ENCODE measurements at regions not wholly inside any gene's neighbourhood (a gene's known extent, or its start where the extent isn't known, plus 50 kb on each side); places are given as distances from the start of the nearest gene placed in this dataset.
A peak's percentile ranks its signal among the peaks of the same experiment; 100 is the strongest.

GRCh38 chr5:97388794-97389193, 205.7 kb upstream of the RIOK2 start:
- no peaks in the 10 kb centered on the region for H3K27me3 ChIP-seq (ENCODE audit: control insufficient read depth, insufficient read depth, low read length)
- no peaks in the 10 kb centered on the region for H3K4me1 ChIP-seq (ENCODE audit: control insufficient read depth, insufficient read depth, low read length)
- H3K4me3 ChIP-seq (ENCODE audit: low read depth, low read length): no peak overlapping the region
- H3K36me3 ChIP-seq (ENCODE audit: control insufficient read depth, insufficient read depth, low read length): no peaks in the 10 kb centered on the region
- no peak overlapping the region for H3K27ac ChIP-seq (ENCODE audit: low read depth, low read length)
- H3K9me3 ChIP-seq (ENCODE audit: control insufficient read depth, insufficient read depth, low read length): peaks cover 11% of the 10 kb centered on the region
- no peak overlapping the region for H3K9ac ChIP-seq (ENCODE audit: low read depth, low read length)

DNA sequence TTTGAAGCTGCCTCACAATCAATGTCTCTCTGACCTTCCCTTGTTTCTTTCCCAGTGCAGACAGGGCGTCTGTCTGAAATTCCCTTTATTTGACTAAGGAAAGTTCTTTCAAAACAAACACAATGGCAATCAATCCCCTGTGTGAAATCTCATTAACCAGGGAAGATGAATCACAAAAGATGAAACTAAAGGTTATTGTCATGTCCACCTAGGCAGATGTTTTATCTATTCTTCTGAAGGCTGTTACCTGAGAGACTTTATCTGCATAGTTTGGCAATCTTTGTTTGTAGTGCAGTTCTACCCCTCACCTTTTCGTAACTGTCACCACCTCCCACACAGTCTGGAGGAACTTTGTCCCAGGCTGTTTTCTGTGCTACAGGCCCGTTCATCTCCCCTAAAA, 217.5 kb upstream of the RIOK2 start:
- H3K27ac ChIP-seq (ENCODE audit: low read depth, low read length): peak overlapping the region; percentile 86

DNA sequence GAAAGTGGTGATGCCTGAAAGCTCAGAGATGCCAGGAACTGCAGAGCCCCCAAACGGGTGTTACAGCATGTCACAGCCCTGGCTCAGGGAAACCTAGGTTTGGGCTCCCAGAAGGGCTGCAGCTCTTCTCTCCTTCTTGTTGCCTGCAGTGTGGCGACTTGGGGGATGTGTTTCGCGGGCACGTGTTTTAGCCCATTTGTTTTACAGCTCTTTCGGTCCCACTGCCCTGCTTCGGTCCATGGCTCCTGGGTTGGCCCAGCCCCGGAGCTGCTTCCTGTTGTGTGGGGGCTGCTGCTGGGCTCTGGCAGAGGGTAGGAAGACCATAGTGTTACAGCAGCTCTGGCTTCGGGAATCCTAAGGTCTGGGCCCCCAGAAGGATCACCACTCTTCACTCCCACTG, 222.9 kb upstream of the RIOK2 start:
- Histone ChIP-seq H3K4me1 (ENCODE audit: control insufficient read depth, insufficient read depth, low read length) (peaks cover 20% of the 10 kb centered on the region), H3K27me3 (ENCODE audit: control insufficient read depth, insufficient read depth, low read length) (no peaks in the 10 kb centered on the region), H3K27ac (ENCODE audit: low read depth, low read length) (no peak overlapping the region), H3K4me3 (ENCODE audit: low read depth, low read length) (no peak overlapping the region), H3K9ac (ENCODE audit: low read depth, low read length) (no peak overlapping the region), H3K9me3 (ENCODE audit: control insufficient read depth, insufficient read depth, low read length) (no peaks in the 10 kb centered on the region), H3K36me3 (ENCODE audit: control insufficient read depth, insufficient read depth, low read length) (no peaks in the 10 kb centered on the region)

More for the DNA sequence above, 217.5 kb upstream of the RIOK2 start:
- H3K9ac ChIP-seq (ENCODE audit: low read depth, low read length): no peak overlapping the region
- no peaks in the 10 kb centered on the region for H3K27me3 ChIP-seq (ENCODE audit: control insufficient read depth, insufficient read depth, low read length)
- peaks cover 33% of the 10 kb centered on the region for H3K4me1 ChIP-seq (ENCODE audit: control insufficient read depth, insufficient read depth, low read length)
- H3K36me3 ChIP-seq (ENCODE audit: control insufficient read depth, insufficient read depth, low read length): no peaks in the 10 kb centered on the region
- peaks cover 25% of the 10 kb centered on the region for H3K9me3 ChIP-seq (ENCODE audit: control insufficient read depth, insufficient read depth, low read length)
- H3K4me3 ChIP-seq (ENCODE audit: low read depth, low read length): peak overlapping the region; percentile 36

DNA sequence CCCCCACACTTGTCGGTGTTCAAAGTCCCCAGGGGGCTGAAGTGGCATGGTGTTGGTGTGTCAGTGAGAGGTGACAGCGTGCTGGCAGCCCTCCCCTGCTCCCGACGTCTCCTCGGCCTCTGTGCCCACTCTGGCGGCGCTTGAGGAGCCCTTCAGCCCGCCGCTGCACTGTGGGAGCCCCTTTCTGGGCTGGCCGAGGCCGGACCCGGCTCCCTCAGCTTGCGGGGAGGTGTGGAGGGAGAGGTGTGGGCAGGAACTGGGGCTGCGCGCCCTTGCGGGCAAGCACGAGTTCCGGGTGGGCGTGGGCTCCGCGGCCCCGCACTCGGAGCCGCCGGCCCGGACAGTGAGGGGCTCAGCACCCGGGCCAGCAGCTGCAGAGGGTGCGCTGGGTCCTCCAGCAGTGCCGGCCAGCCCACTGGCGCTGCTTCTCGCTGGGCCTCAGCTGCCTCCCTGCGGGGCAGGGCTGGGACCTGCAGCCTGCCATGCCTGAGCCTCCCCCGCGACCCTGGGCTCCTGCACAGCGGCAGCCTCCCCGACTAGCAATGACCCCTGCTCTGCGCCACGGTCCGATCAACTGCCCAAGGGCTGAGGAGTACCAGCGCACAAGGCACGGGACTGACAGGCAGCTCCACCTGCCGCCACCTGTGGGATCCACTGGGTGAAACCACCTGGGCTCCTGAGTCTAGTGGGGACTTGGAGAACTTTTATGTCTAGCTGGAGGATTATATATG, 224.1 kb upstream of the RIOK2 start:
- no peak overlapping the region for H3K4me3 ChIP-seq (ENCODE audit: low read depth, low read length)
- no peak overlapping the region for H3K27ac ChIP-seq (ENCODE audit: low read depth, low read length)
- H3K9ac ChIP-seq (ENCODE audit: low read depth, low read length): no peak overlapping the region
- no peaks in the 10 kb centered on the region for H3K27me3 ChIP-seq (ENCODE audit: control insufficient read depth, insufficient read depth, low read length)
- peaks cover 9% of the 10 kb centered on the region for H3K4me1 ChIP-seq (ENCODE audit: control insufficient read depth, insufficient read depth, low read length)
- no peaks in the 10 kb centered on the region for H3K9me3 ChIP-seq (ENCODE audit: control insufficient read depth, insufficient read depth, low read length)
- no peaks in the 10 kb centered on the region for H3K36me3 ChIP-seq (ENCODE audit: control insufficient read depth, insufficient read depth, low read length)

DNA sequence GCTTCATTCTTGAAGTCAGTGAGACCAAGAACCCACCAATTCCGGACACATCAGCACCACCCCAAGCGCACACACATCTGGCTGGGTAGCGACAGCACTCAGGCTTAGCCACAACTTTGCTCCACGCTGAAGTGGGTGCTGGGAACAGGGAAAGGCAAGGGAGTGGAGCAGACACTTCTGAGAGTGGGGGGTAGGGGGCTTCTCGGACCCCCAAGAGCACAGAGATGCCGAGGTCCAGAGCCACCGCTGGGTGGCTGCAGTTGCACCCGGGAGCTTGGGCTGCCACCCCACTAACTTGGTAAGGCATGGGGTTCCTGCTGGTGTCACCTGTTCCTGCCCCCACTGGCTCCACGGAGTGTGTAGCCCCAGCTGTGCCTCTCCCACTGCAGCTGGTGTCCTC, 225.3 kb upstream of the RIOK2 start:
- Histone ChIP-seq H3K27me3 (ENCODE audit: control insufficient read depth, insufficient read depth, low read length) (no peaks in the 10 kb centered on the region), H3K4me3 (ENCODE audit: low read depth, low read length) (no peak overlapping the region), H3K9me3 (ENCODE audit: control insufficient read depth, insufficient read depth, low read length) (no peaks in the 10 kb centered on the region), H3K9ac (ENCODE audit: low read depth, low read length) (no peak overlapping the region), H3K36me3 (ENCODE audit: control insufficient read depth, insufficient read depth, low read length) (no peaks in the 10 kb centered on the region), H3K4me1 (ENCODE audit: control insufficient read depth, insufficient read depth, low read length) (0 out of 2 replicates have a peak, but pooled peaks cover 5% of the 10 kb centered on the region), H3K27ac (ENCODE audit: low read depth, low read length) (no peak overlapping the region)

DNA sequence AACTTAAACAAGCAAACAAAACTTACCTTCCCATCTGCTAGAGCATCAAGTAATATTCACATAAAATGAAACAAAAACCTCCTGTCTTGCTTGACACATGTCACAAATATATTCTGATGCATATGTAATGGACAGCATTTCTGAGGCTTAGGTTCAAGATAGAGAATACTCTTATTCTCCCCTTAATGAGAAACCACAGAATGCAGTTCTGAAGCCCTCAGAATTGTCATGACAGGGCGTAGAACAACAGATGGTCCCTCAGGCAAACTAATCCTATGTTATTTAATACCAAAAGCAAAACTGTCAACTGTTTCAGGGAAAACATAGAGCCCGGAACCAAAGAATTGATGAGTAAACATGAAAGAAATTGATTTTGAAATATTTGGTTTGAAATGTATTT, 229.9 kb upstream of the RIOK2 start:
- H3K4me1 ChIP-seq (ENCODE audit: control insufficient read depth, insufficient read depth, low read length): peaks cover 8% of the 10 kb centered on the region; the same call in 1 of the 2 replicates
- no peak overlapping the region for H3K4me3 ChIP-seq (ENCODE audit: low read depth, low read length)
- H3K9ac ChIP-seq (ENCODE audit: low read depth, low read length): no peak overlapping the region
- H3K9me3 ChIP-seq (ENCODE audit: control insufficient read depth, insufficient read depth, low read length): no peaks in the 10 kb centered on the region
- no peaks in the 10 kb centered on the region for H3K27me3 ChIP-seq (ENCODE audit: control insufficient read depth, insufficient read depth, low read length)
- H3K27ac ChIP-seq (ENCODE audit: low read depth, low read length): no peak overlapping the region
- H3K36me3 ChIP-seq (ENCODE audit: control insufficient read depth, insufficient read depth, low read length): no peaks in the 10 kb centered on the region

- Histone ChIP-seq H3K27ac (ENCODE audit: low read depth, low read length) (no peak overlapping the region), H3K27me3 (ENCODE audit: control insufficient read depth, insufficient read depth, low read length) (no peaks in the 10 kb centered on the region), H3K36me3 (ENCODE audit: control insufficient read depth, insufficient read depth, low read length) (no peaks in the 10 kb centered on the region), H3K9me3 (ENCODE audit: control insufficient read depth, insufficient read depth, low read length) (no peaks in the 10 kb centered on the region), H3K9ac (ENCODE audit: low read depth, low read length) (no peak overlapping the region), H3K4me1 (ENCODE audit: control insufficient read depth, insufficient read depth, low read length) (peaks cover 8% of the 10 kb centered on the region; the same call in 1 of the 2 replicates), H3K4me3 (ENCODE audit: low read depth, low read length) (no peak overlapping the region)
These were observed 234.9 kb upstream of the RIOK2 start for GRCh38 chr5:97417986-97418385.

DNA sequence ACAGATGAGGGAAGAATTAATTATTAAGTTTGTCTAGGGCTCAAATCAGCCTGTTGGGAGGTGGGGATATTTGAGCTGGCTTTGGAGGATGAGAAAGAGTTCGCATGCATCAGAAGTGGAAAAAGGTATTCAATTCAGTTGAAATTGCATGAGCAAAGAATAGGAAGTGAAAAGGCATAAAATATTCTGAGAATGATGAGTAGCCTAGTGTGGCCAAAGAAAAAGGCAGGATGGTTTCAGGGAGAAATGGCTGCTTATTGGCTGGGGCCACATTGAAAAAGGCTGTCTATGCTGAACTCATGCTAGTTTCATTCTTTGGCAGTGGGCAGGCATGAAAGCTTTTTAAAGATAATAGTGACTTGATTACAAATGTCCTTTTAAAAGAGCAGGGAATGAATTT, 235.4 kb upstream of the RIOK2 start:
- peaks cover 8% of the 10 kb centered on the region; the same call in 1 of the 2 replicates for H3K4me1 ChIP-seq (ENCODE audit: control insufficient read depth, insufficient read depth, low read length)
- no peaks in the 10 kb centered on the region for H3K36me3 ChIP-seq (ENCODE audit: control insufficient read depth, insufficient read depth, low read length)
- H3K9me3 ChIP-seq (ENCODE audit: control insufficient read depth, insufficient read depth, low read length): no peaks in the 10 kb centered on the region
- H3K27me3 ChIP-seq (ENCODE audit: control insufficient read depth, insufficient read depth, low read length): no peaks in the 10 kb centered on the region
- no peak overlapping the region for H3K9ac ChIP-seq (ENCODE audit: low read depth, low read length)
- H3K4me3 ChIP-seq (ENCODE audit: low read depth, low read length): no peak overlapping the region
- no peak overlapping the region for H3K27ac ChIP-seq (ENCODE audit: low read depth, low read length)

- H3K27ac ChIP-seq (ENCODE audit: low read depth, low read length): no peak overlapping the region
These were observed 237.6 kb upstream of the RIOK2 start for GRCh38 chr5:97420646-97421045.

DNA sequence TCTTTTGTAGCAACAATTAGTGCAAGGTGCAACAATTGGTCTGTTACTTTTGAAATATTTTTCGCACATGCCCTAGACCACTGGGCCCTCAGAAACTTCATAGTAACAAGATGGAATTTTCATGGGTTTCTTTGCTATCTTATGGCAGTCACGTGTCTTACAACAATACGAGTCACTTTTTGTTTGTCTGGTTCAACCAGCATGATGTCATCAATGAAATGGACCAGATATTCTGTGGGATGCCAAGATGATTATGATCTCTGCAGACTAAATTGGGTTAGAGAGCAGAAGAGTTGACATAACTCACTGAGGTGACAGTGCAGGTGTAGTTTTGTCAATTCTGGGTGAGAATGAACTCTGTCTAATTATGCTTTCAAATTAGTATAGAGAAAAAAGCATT, 239.6 kb upstream of the RIOK2 start:
- H3K27ac ChIP-seq (ENCODE audit: low read depth, low read length): no peak overlapping the region
- H3K4me3 ChIP-seq (ENCODE audit: low read depth, low read length): no peak overlapping the region
- no peak overlapping the region for H3K9ac ChIP-seq (ENCODE audit: low read depth, low read length)
- no peaks in the 10 kb centered on the region for H3K9me3 ChIP-seq (ENCODE audit: control insufficient read depth, insufficient read depth, low read length)
- H3K27me3 ChIP-seq (ENCODE audit: control insufficient read depth, insufficient read depth, low read length): no peaks in the 10 kb centered on the region
- H3K4me1 ChIP-seq (ENCODE audit: control insufficient read depth, insufficient read depth, low read length): no peaks in the 10 kb centered on the region
- H3K36me3 ChIP-seq (ENCODE audit: control insufficient read depth, insufficient read depth, low read length): no peaks in the 10 kb centered on the region

More at GRCh38 chr5:97420646-97421045, 237.6 kb upstream of the RIOK2 start:
- no peaks in the 10 kb centered on the region for H3K9me3 ChIP-seq (ENCODE audit: control insufficient read depth, insufficient read depth, low read length)
- no peaks in the 10 kb centered on the region for H3K36me3 ChIP-seq (ENCODE audit: control insufficient read depth, insufficient read depth, low read length)
- no peak overlapping the region for H3K4me3 ChIP-seq (ENCODE audit: low read depth, low read length)
- H3K9ac ChIP-seq (ENCODE audit: low read depth, low read length): no peak overlapping the region
- no peaks in the 10 kb centered on the region for H3K4me1 ChIP-seq (ENCODE audit: control insufficient read depth, insufficient read depth, low read length)
- H3K27me3 ChIP-seq (ENCODE audit: control insufficient read depth, insufficient read depth, low read length): no peaks in the 10 kb centered on the region

GRCh38 chr5:97425511-97425910, 242.5 kb upstream of the RIOK2 start:
- H3K36me3 ChIP-seq (ENCODE audit: control insufficient read depth, insufficient read depth, low read length): no peaks in the 10 kb centered on the region
- no peaks in the 10 kb centered on the region for H3K9me3 ChIP-seq (ENCODE audit: control insufficient read depth, insufficient read depth, low read length)
- H3K4me1 ChIP-seq (ENCODE audit: control insufficient read depth, insufficient read depth, low read length): no peaks in the 10 kb centered on the region
- H3K27ac ChIP-seq (ENCODE audit: low read depth, low read length): no peak overlapping the region
- no peak overlapping the region for H3K4me3 ChIP-seq (ENCODE audit: low read depth, low read length)
- no peak overlapping the region for H3K9ac ChIP-seq (ENCODE audit: low read depth, low read length)
- H3K27me3 ChIP-seq (ENCODE audit: control insufficient read depth, insufficient read depth, low read length): no peaks in the 10 kb centered on the region
